ENCODE measurements at regions not wholly inside any gene's neighbourhood (a gene's known extent, or its start where the extent isn't known, plus 50 kb on each side); places are given as distances from the start of the nearest gene placed in this dataset.

GRCh38 chr22:47237890-47238480, 475.5 kb downstream of the TBC1D22A start:
- no peak for DNase-seq (ENCODE audit: low read depth in 4 of 4, low spot score in 3 of 4)

DNA sequence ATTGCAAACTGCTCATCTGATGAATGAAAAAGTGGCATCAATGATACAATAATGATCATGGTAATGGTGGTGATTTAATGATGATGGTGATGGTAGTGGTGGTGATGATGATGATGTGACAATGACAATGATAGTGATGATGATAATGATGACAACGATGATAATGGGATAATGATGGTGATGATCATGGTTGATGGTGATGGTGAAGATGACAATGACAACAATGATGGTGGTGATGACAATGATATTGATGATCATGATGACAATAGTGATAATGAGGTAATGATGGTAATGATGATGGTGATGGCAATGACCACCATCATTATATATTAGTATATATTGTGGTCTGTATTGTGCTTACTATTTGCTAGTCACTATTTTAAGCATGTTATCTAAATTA, 474.3 kb downstream of the TBC1D22A start:
- DNase-seq (ENCODE audit: low read depth in 4 of 4, low spot score in 3 of 4): no peak

DNA sequence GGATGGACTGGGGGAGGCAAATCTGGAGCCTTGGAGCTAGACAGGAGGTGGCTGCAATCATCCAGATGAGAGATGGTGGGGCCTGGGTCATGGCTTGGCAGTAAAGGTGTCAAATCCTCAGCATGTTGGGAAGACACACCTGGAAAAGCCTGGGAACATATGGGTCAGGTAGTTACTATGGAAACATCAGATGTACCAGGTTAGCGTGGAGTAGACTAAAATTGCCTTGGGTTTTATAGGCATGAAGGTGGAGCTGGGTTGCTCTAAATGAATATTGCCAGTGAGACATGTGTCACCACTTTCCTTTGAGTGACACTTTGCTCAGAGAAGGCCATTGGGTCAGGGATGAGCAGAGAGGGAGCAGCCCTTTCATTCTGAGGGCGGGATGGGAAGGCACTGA, 473.7 kb downstream of the TBC1D22A start:
- DNase-seq (ENCODE audit: low read depth in 4 of 4, low spot score in 3 of 4): no peak

DNA sequence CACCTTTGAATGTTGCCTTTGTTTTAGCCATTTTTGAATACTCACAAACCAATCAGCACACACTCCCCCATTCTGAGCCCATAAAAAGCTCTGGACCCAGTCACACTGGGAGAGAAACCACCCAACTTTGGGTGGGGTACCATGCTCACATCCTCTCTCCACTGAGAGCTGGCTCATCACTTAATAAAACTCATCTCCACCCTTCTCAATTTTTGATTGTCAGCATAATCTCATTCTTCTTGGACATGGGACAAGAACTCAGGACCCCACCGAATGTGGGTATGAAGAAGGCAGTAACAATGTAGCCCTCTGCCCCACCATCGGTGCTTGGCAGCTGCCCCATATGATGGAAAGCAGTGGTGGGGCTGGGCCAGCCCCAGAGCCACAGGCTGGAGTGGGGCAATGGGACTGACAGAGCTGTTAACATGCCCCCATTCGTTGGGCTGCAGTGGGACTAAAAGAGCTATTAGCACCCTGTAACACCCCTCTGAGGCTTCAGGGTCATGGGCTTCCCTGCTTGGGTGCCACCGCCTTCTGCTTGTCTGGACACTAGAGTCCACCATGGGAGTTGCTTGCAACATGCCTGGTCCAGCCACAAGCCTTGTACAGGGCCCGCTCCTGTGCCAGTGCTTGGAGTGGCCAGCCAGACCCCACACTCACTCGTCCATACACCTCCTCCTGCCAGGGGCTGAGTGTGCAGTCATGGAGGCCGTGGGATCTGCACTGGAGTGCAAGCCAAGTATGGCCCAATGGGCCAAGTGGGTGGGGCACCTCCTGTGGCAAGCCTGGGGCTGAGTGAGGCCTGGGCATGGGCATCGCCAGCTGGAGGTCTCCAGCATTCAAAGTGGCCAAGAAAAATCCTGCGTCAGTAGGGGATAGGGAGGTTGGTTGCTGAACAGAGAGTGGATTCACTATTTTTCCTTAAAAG, 471.1 kb downstream of the TBC1D22A start:
- no peak for DNase-seq (ENCODE audit: low read depth in 4 of 4, low spot score in 3 of 4)

DNA sequence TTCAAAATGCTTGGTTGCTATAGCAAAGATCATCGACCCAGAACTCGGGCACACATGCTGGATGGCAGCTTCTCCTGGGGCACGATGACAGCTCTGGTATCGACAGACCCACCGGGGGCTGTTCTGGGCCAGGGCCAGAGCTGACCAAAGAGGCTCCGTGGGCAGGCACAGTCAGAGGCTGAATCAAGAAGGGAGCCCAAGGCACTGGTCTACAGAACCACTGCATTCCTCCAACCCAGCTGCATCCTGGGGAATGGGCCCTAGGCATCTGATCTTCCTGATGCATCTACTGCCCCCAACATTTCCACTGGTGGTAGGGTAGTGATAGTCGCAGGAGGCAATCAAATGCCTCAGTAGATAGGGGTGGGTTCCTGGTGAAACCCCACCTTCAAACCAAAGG, 470.3 kb downstream of the TBC1D22A start:
- no peak for DNase-seq (ENCODE audit: low read depth in 4 of 4, low spot score in 3 of 4)

DNA sequence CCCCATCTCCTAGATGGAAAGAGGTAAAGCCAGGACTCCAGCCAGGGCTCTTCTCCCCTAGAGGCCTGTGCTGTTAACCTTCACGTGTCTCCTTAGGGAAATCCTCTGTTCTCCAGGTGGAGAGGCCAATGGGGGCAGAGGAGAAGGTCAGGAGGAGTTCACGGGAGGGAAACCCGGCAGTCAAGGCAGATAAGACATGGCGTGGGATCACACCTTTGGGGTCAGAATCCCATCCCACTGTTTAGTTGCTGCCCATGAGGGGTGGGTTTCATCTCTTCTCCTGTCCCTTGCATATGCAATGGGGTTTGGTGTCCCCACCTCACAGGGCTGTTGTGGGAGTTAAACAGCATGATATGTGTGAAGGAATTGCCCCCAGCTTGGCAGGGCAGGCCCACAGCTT, 469.7 kb downstream of the TBC1D22A start:
- DNase-seq (ENCODE audit: low read depth in 4 of 4, low spot score in 3 of 4): no peak

DNA sequence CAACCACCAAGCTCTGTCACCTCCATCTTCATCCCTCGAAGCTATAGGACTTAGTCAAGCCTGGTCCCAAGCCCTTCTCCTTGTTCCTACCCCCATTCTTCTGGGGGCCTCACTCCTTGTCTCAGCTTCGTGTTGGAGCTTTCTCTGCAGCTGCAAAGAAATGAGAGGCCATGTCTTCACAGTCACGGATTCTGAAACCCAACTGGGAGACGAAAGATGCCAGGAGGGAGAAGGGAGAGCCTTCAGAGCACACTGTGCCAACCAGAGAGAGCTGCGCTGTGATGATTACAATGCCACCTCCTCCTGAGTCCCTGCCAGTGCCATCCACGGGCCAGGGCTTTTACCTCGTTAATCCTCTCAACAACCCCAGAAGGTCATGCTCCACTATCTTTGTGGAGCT, 469.3 kb downstream of the TBC1D22A start:
- no peak for DNase-seq (ENCODE audit: low read depth in 4 of 4, low spot score in 3 of 4)

- no peak for DNase-seq (ENCODE audit: low read depth in 4 of 4, low spot score in 3 of 4)
Observed at GRCh38 chr22:47230741-47231140, 468.3 kb downstream of the TBC1D22A start.

GRCh38 chr22:47230251-47230650, 467.8 kb downstream of the TBC1D22A start:
- DNase-seq (ENCODE audit: low read depth in 4 of 4, low spot score in 3 of 4): no peak

DNA sequence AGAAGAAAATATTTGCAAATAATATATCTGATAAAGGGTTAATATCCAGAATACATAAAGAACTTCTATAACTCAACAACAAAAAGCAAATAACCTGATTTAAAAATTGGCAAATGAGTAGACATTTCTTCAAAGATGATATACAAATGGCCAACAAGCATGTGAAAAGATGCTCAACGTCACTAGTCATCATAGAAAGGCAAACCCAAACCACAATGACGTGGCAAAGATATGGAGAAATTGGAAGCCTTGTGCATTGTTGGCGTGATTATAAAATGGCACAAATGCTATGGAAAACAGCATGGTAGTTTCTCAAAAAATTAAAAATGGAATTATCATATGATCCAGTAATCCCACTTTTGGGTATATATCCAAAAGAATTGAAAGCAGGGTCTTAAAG, 466.3 kb downstream of the TBC1D22A start:
- no peak for DNase-seq (ENCODE audit: low read depth in 4 of 4, low spot score in 3 of 4)

GRCh38 chr22:47225931-47226633, 463.6 kb downstream of the TBC1D22A start:
- no peak for DNase-seq (ENCODE audit: low read depth in 4 of 4, low spot score in 3 of 4)

DNA sequence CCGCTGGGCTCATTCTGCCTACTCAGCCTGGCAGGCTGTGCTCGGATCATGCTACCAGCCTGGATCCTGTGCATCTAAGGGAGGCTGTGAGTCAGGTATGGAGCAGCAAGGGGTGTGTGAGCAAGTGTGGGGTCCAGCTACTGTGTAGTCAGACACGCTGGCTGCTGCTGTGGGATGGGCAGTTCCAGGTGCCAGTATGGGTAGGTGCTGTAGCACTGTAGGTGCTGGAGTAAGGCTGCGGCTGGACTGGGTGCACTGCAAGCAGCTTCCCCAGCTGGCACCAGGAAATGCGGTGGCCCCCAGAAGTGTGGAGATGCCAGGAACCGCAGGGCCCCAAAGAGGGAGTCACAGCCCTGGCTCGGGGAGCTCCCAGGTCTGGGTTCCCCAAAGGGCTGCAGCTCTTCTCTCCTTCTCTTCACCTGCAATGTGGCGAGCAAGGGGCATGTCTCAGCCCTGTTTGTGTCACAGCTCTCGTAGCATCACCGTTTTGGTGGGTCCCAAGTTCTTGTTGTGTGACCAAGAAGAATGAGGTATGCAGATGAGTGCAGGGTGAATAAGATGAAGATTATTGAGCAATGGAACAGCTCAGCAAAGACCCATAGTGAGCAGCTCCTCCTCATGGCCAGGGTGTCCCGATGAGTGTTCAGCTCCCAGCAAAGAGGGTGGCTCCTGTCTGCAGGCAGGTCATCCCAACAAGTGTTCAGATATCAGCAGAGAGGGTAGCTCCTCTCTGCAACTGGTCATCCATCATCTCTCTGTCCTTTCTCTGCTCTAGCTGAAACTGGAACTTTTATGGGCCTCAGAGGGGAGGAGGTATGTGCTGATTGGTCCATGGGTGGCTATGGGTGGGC, 462.9 kb downstream of the TBC1D22A start:
- no peak for DNase-seq (ENCODE audit: low read depth in 4 of 4, low spot score in 3 of 4)
